ENCODE measurements at regions not wholly inside any gene's neighbourhood (a gene's known extent, or its start where the extent isn't known, plus 50 kb on each side); places are given as distances from the start of the nearest gene placed in this dataset.

- TF ChIP-seq CTCF (conservative IDR thresholded peaks at IDR 0.05 in 1 of 2, IDR thresholded peaks at IDR 0.05 in 1 of 2; ENCODE audit: extremely low read depth in 1 of 2, insufficient read depth in 1 of 2, low read depth in 1 of 2, low read length in 2 of 2) (no peak), EZH2 (IDR thresholded peaks at IDR 0.05; ENCODE audit: borderline replicate concordance, low read length) (no peak)
These were observed 78.3 kb downstream of the RMI2 start for GRCh38 chr16:11423315-11424117.

Data from mammary epithelial cell (primary cell).